HepG2 (cell line): ENCODE measurements at regions not wholly inside any gene's neighbourhood (a gene's known extent, or its start where the extent isn't known, plus 50 kb on each side); places are given as distances from the start of the nearest gene placed in this dataset.

ENCODE experiments used
- ATAC-seq: fragments of 200-7000 bp; cut with Tn5 transposase; 3 replicates; pipeline ENCODE4 v1.9.1; 2020; ENCODE audit warnings: mild to moderate bottlenecking, moderate library complexity
- BruUV-seq: library from RNA; stranded (reverse); fragments of 400-500 nt; replicated peaks from 2 replicates; lab custom pipeline; 2021; lab: Mats Ljungman, UMichigan
- CTCF ChIA-PET: fragments of 300-600 bp; formaldehyde crosslinking; extraction: SDS; loops from one replicate; lab custom pipeline; 2021; ENCODE audit warnings: low total read pairs, inconsistent platforms, low intra/inter-chr PET ratio; lab: Yijun Ruan, JAX
- POLR2A ChIA-PET: fragments of 350-600 bp; sonication (Branson Sonifier 250); formaldehyde crosslinking; loops from one replicate; lab custom pipeline; 2020; ENCODE audit warnings: antibody characterized with exemption, inconsistent platforms; lab: Yijun Ruan, JAX
- DNase-seq: peaks from one replicate; pipeline ENCODE4 v3.0.0-alpha.2; 2015; ENCODE audit warnings: low spot score
- FAIRE-seq: peaks from 3 replicates; lab custom pipeline; 2011; peaks lifted over from hg19 to GRCh38; lab: Jason Lieb, UNC
- H2AFZ ChIP-seq: one replicate; pipeline ENCODE4 v1.6.1; 2011; ENCODE audit warnings: low read length, inconsistent platforms
- H3K27ac ChIP-seq: fragments of 300-600 bp; 3 replicates; pipeline ENCODE4 v1.8.0; 2011; ENCODE audit warnings: mixed run types, mild to moderate bottlenecking, mixed read lengths, low read length, inconsistent platforms; ENCODE audit not compliant: insufficient read depth; ENCODE audit errors: extremely low read length
- H3K27me3 ChIP-seq, 2 experiments: fragments of 200-600 bp in 1 of 2; 2 replicates in 1 of 2; 3 replicates in 1 of 2; pipeline versions ENCODE4 v1.6.0 to v1.8.0; 2011; ENCODE audit warnings: low read length in 2 of 2, mild to moderate bottlenecking in 2 of 2, moderate library complexity in 2 of 2, inconsistent platforms in 1 of 2; ENCODE audit not compliant: insufficient read depth in 2 of 2, control insufficient read depth in 1 of 2
- H3K36me3 ChIP-seq, 2 experiments: fragments of 200-600 bp in 1 of 2; replicated peaks in 1 of 2; 2 replicates in 1 of 2; 3 replicates in 1 of 2; pipeline versions ENCODE4 v1.5.1 to v1.8.0; 2011; ENCODE audit warnings: low read length in 2 of 2, inconsistent platforms in 1 of 2; ENCODE audit not compliant: insufficient read depth in 2 of 2, control insufficient read depth in 1 of 2
- H3K4me1 ChIP-seq: 2 replicates; pipeline ENCODE4 v1.5.1; 2012; ENCODE audit warnings: low read length, inconsistent platforms; ENCODE audit not compliant: insufficient read depth
- H3K4me2 ChIP-seq: 2 replicates; pipeline ENCODE4 v1.6.0; 2011; ENCODE audit warnings: low read depth, low read length, inconsistent platforms
- H3K4me3 ChIP-seq, 3 experiments: fragments of 200-600 bp in 1 of 3; sonication (generic), shearing (Covaris generic) in 1 of 3; replicated peaks in 1 of 3; 2 replicates each; pipeline ENCODE4 v1.5.1; 2011 to 2016; ENCODE audit warnings: low read length in 3 of 3, inconsistent platforms in 2 of 3, low read depth in 2 of 3, mild to moderate bottlenecking in 2 of 3, control low read depth in 1 of 3, mixed read lengths in 1 of 3; ENCODE audit not compliant: insufficient read depth in 1 of 3
- H3K79me2 ChIP-seq: one replicate; pipeline ENCODE4 v1.6.1; 2011; ENCODE audit warnings: low read length, inconsistent platforms; ENCODE audit not compliant: insufficient read depth
- H3K9ac ChIP-seq: 2 replicates; pipeline ENCODE4 v1.6.0; 2011; ENCODE audit warnings: mild to moderate bottlenecking, low read depth, low read length, inconsistent platforms; ENCODE audit not compliant: insufficient read depth
- H3K9me3 ChIP-seq: 2 replicates; pipeline ENCODE4 v1.5.1; 2012; ENCODE audit warnings: mild to moderate bottlenecking, low read length
- H4K20me1 ChIP-seq: 2 replicates; pipeline ENCODE4 v1.6.0; 2011; ENCODE audit warnings: inconsistent platforms, mild to moderate bottlenecking, low read length, moderate library complexity; ENCODE audit not compliant: insufficient read depth
- FOXM1 ChIP-seq: sonication (generic); formaldehyde crosslinking; IDR thresholded peaks from 2 replicates; pipeline ENCODE4 v1.5.0; 2020; ENCODE audit warnings: missing genetic modification reagents
- HNRNPLL ChIP-seq: fragments of 200-400 bp; formaldehyde crosslinking; IDR thresholded peaks from 2 replicates; pipeline ENCODE4 v1.6.1; 2017; ENCODE audit warnings: mild to moderate bottlenecking, low read depth, low read length; ENCODE audit not compliant: poor library complexity, severe bottlenecking
- KDM5B ChIP-seq: sonication (generic); formaldehyde crosslinking; IDR thresholded peaks from 2 replicates; pipeline ENCODE4 v1.4.0; 2020; ENCODE audit warnings: missing genetic modification reagents, mild to moderate bottlenecking, borderline replicate concordance
- REPIN1 ChIP-seq: sonication (generic); formaldehyde crosslinking; IDR thresholded peaks from 2 replicates; pipeline ENCODE4 v1.8.0; 2022; ENCODE audit warnings: missing genetic modification reagents, low read depth, mild to moderate bottlenecking, borderline replicate concordance
- TEAD2 ChIP-seq: sonication (generic); formaldehyde crosslinking; IDR thresholded peaks from 2 replicates; pipeline ENCODE4 v1.9.0; 2021; ENCODE audit warnings: missing genetic modification reagents
- ZBTB49 ChIP-seq: sonication (generic); formaldehyde crosslinking; IDR thresholded peaks from 2 replicates; pipeline ENCODE4 v1.4.0; 2020; ENCODE audit warnings: missing genetic modification reagents, borderline replicate concordance
- ZFX ChIP-seq: sonication (generic); formaldehyde crosslinking; IDR thresholded peaks from 2 replicates; pipeline ENCODE4 v1.4.0; 2020; ENCODE audit warnings: mild to moderate bottlenecking, low read depth, missing genetic modification reagents, moderate library complexity
- ZNF772 ChIP-seq: sonication (generic); formaldehyde crosslinking; IDR thresholded peaks from 2 replicates; pipeline ENCODE4 v1.5.0; 2020; ENCODE audit warnings: mild to moderate bottlenecking, missing genetic modification reagents
- ZNF841 ChIP-seq: sonication (generic); formaldehyde crosslinking; IDR thresholded peaks from 2 replicates; pipeline ENCODE4 v1.8.1; 2023; ENCODE audit warnings: missing genetic modification reagents, borderline replicate concordance
- ZXDC ChIP-seq: sonication (generic); formaldehyde crosslinking; IDR thresholded peaks from 2 replicates; pipeline ENCODE4 v1.5.0; 2020; ENCODE audit warnings: mild to moderate bottlenecking, missing genetic modification reagents
- WGBS: methylation state at CpG from one replicate; pipeline ENCODE4 v1.1.6; 2017; ENCODE audit warnings: low lambda C conversion rate; 5-methylcytosine and 5-hydroxymethylcytosine counted together
- in situ Hi-C: cut with HindIII; loops from 2 replicates; pipeline ENCODE4 v1.10.0; 2017; ENCODE audit warnings: low pct_unique_long_range_greater_than_20kb; ENCODE audit not compliant: extremely low pct_ligation_motif_present
- intact Hi-C: fragments of 100-400 bp; cut with micrococcal nuclease; formaldehyde crosslinking; loops from one replicate; pipeline ENCODE4 v1.10.0; 2022; ENCODE audit not compliant: unreplicated experiment

GRCh38 chr5:53160895-53161294 is 51.3 kb upstream of the MOCS2 start:
- H3K4me2 ChIP-seq, result no peak overlapping the region
- no peak for FAIRE-seq
- in situ Hi-C loops, result no loop called here
- no peak overlapping the region for H3K27ac ChIP-seq
- POLR2A ChIA-PET, result no interaction called here
- ATAC-seq, result no peak
- H4K20me1 ChIP-seq, result no peaks in the 10 kb centered on the region
- no peaks in the 10 kb centered on the region for H3K79me2 ChIP-seq
- no TSS peak for BruUV-seq
- no peak overlapping the region for H3K4me3 ChIP-seq
- intact Hi-C loops, result no loop called here
- H2AFZ ChIP-seq, result no peak overlapping the region
- H3K9me3 ChIP-seq, result no peaks in the 10 kb centered on the region
- H3K9ac ChIP-seq, result no peak overlapping the region
- CTCF ChIA-PET, result no interaction called here
- no peak for DNase-seq
- no peaks in the 10 kb centered on the region for H3K36me3 ChIP-seq
- H3K4me1 ChIP-seq, result peaks cover 17% of the 10 kb centered on the region
- no peak for TF ChIP-seq ZFX
- no peak for TF ChIP-seq KDM5B (CRISPR knock-in tag)
- TF ChIP-seq FOXM1, result no peak
- TF ChIP-seq ZBTB49, result no peak
- TF ChIP-seq ZNF772 (CRISPR knock-in tag), result no peak
- TF ChIP-seq ZNF841 (CRISPR knock-in tag), result no peak
- no peak for TF ChIP-seq TEAD2 (CRISPR knock-in tag)
- TF ChIP-seq REPIN1 (CRISPR knock-in tag), result no peak
- no peak for TF ChIP-seq ZXDC (CRISPR knock-in tag)
- TF ChIP-seq HNRNPLL, result no peak
- TF ChIP-seq, all 625 proteins: peak for 0
- no peaks in the 10 kb centered on the region for H3K27me3 ChIP-seq
- WGBS, result 30% methylated on average over 4 of the region's 4 CpGs
